Stimulated activated CD4-positive, alpha-beta T cell treated with anti-CD3 and anti-CD28 coated beads, Interleukin-2, amount 100 ng/mL, for 24 hours (primary cell): ENCODE measurements at regions not wholly inside any gene's neighbourhood (a gene's known extent, or its start where the extent isn't known, plus 50 kb on each side); places are given as distances from the start of the nearest gene placed in this dataset.
"Not testable (repeated sequence)": the region's sequence is repeated elsewhere in the genome, so short reads cannot be mapped to it uniquely, and the experiment has no call there.

Source experiments
- DNase-seq, 2 donors: peaks; one replicate each; pipeline ENCODE4 v3.0.0-alpha.2; 2020

DNA sequence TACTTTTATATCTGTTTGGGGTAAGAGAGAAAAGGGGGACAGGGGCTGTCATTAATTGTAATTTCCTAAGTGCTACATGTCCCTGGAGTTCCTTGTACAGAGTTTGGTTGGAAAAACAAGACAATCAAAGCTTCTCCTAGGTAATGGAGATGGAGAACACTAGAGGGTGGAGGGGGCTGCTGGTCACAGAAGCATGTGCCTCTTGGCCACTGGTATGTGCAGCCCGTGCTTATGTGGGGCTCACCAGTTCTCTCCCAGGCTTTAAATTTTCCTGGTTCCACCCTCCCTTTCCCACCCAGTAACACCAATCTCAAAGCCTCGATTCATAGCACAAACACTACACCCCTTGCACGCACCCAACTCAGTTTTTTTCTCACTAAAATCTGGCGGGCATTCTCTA lies 165.6 kb downstream of the SAMD5 start:
- no peak for DNase-seq

DNA sequence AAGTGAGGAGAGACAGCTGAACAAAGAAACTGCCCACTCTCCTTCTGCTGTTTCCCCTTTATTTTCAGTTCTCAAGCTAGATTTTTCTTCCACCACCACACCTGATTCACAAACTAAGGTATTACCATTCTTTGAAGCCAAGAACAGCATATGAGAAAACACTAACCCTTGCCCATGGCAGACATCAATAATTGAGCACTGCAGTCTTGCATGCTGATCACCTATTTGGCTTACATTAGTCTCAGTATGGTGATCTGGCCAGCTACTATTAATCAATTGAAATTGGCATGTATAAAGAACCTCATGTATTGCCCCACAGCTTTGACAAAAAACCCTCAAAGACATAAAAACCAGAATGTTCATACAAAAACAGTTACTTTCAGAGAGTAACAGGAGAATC lies 166.3 kb downstream of the SAMD5 start:
- no peak for DNase-seq

DNA sequence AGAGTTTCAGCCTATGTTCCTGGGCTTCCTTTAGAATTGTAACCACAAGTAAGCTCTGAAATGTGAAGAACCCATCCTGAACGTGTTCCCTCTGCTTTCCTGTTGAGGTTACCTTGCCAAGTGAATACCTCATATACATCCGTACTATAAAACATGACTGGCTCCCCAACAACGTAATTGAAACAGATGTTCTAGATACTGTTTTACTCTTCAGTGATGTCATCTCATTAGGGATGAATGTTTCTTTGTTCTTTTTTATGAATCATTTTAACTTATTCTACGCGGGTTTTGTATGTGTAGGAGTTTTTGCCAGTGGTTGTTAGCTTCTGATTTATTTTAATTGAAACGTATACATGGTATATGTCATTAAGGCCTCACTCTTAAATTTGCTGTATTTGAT lies 166.8 kb downstream of the SAMD5 start:
- DNase-seq = no peak

DNA sequence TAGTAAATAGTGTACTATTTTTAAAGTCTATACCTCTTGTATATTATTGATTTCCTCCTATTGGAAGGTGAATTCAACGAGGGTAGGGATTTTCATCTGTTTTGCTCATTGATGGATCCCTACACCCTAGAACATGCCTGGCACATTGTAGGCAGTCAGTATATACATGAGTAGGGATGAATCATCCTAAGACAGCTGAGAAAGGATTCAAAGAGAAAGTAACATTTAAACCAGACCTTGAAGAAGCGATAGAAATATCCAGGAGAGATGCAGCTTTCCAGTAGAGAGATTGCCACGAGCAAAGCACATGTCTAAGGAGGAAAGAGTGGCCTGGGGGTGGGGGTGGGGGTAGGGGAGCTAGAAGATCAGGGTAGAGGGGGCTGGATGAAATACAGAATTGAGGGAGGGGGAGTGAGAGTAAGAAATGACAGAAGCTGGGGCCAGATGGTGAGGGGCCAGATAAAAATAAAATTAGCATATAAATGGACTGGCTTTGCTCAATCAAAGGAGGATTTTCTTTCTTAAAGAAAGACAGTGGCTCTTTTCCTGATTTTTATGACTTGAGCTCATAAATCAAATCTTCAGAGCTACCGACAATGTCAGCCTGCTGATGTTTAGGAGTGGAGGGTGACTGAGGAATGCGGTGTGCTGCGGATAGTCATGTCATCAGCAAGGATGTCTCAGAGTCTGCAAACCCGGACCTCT lies 168.2 kb downstream of the SAMD5 start:
- DNase-seq = no peak

DNA sequence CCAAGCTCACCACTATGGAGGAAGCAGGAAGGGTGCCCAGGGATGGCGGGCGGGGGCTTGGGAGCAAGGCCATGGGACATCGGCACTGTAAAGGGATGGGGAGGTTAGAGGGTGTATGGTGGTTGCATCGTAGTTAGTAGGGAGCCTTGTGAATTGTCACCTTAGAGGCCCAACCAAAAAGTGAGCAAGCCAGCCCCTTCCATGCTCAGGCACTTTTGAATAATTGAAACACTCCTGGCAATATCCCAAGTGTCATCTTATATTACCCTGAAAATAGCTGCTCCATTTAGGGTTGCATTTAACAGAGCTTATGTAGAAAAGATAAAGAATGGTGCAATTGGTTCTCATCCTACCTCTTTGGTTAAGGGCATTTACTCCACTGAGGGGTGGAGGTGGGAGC lies 169.2 kb downstream of the SAMD5 start:
- no peak for DNase-seq

DNA sequence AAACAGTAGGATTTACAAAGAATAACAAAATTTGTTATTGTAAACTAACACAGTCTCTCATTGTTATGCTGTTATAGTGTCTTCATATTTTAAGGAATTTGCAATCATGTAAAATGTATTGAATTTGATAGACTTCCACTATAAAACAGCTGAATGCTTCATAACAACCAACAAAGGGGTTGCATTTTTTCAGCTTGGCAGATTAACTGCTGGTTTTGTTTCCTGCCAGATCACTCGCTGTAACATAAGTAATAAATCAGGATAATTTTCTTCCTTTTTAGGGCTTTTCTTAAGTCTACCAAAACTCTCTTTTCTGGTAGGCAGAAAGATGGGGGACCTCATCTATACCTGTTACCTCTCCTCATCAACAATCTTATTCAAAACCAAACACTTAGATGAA lies 169.8 kb downstream of the SAMD5 start:
- no peak for DNase-seq

DNA sequence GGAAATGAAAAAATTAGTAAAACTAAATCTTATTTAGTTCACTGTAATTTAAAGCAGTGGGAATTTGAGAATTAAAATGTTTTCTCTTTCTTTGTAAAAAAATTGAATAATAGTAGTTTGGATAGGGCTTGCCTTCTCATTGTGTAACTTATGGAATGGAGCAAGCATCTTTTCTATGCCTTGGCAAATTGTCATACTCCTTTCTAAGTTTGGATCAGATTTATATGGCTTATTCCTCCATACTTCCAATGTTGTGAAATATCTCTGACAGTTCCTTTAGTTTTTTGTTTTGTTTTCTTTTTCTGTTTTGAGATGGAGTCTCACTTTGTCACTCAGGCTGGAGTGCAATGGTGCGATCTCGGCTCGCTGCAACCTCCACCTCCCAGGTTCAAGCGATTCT lies 176.4 kb downstream of the SAMD5 start:
- no peak for DNase-seq

DNA sequence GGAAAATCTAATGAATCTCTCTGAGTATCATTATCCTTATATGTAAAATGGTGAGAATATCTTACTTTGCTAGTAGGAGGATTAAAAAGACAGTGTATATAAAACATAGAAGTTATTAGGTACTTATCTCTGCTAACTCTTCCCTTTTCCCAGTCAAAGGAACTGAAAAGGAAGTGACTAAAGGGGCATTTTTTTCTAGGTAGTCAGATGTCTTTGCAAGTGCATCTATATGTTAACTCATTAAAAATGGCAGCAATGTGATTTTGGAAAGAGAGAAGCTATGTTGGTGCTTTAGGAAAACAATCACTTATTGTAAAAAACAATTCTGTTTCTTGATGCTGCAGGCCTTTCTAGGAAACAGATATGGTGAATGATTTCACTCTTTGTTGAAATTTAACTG lies 180.9 kb downstream of the SAMD5 start:
- DNase-seq = no peak

DNA sequence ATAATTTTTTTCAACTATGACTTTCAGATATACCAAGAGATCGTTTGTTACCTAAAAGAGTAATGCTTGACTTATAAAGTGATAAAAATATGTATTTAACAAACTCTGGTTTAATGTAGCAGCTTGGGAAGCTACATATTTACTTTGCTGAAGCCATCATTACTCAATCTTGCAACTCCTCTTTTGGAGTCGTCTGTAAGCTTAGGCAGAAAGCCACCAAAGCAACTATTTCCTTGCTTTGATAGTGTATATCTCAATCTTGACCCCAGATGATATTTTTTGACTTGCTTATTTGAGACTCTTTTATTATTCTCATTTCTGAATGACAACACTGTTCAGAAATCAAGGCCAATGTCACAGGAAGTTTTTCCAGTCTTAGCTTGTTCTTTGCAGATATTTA lies 183.0 kb downstream of the SAMD5 start:
- DNase-seq = no peak

DNA sequence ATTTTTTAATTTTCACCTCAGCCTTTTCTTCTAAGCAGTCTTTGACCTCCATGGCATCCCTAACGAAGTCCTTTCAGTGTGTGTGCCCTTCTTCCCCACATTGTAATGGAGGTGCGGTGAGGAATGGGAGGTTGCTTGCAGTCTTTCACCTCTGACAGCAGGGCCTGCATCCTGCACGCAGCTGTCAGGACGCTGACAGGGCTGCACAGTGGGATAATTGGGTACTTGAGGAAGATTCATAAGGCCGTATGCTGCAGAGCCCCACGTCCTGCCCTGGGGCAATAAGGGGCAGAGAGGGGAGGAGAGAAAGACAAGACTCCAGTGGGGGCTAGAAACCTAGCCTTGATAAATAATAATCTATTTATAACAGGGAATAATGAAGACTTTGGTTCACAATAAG lies 184.7 kb downstream of the SAMD5 start:
- no peak for DNase-seq

DNA sequence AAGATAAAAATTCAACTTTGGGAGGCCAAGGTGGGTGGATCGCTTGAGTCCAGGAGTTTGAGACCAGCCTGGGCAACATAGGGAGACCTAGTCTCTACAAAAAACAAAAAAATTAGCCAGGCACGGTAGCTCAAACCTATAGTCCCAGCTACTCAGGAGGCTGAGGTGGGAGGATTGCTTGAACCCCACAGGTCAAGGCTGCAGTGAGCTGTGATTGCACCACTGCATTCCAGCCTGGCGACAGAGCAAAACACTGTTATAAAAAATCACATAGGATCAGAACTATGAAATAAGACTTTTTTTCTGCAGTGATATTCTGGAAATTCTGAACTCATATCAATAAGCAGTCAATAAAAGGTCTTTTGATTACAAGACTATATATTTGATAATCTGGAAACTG lies 186.1 kb downstream of the SAMD5 start:
- not testable (repeated sequence) for DNase-seq

DNA sequence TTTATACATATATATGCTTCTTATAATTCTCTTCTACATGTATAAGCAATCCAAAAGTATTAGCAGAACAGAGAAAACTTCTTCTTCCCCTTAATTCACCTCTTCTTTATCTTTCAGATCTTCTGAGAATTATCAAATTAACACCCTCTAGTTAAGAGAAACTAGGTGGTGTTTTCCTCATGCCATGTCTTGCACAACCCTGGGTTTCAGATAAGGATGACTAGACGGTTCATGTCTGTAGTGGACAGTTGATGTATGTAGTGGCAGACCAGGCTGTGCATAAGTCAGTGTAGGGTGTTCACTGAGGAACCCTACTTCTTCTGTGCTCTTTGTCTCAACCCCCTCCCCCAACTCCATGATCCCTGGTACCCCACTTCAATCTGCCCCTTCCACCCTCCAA lies 187.3 kb downstream of the SAMD5 start:
- DNase-seq = no peak

DNA sequence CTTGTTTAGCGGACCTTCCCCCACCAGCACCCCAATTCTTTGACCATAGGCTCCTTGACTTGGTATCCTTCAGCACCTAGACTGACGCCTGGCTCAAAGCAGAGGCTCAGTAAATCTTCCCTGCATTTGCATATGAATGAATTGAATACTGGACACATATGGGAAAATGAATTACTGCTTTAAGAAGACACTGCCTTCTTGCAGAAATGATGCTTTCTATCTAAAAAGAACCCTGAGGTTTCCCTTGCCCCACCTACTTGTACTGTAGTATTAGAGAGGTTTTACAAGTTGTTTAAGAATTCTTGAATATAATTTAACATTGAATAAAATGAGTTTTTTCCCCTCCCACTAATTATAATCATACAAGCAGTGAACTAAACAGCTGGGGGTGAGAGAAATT lies 190.7 kb downstream of the SAMD5 start:
- no peak for DNase-seq

DNA sequence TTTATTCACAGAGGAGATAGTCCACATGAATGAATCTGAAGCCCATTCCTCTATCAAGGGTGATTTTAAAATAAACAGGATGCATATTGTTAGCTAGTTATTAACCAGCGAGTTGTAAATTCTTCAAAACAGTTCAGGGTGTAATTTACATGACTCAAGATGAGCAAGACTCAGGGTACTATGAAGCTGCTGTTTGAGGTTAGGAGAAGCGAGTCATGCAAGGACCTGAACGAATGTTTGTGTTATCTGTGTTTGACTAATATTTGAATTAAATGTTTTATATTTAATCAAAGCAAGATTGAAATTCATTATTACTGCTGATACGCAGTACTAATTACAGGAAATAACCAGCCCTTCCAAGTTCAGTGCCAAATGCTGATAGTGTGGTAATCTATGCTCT lies 191.1 kb downstream of the SAMD5 start:
- no peak for DNase-seq

DNA sequence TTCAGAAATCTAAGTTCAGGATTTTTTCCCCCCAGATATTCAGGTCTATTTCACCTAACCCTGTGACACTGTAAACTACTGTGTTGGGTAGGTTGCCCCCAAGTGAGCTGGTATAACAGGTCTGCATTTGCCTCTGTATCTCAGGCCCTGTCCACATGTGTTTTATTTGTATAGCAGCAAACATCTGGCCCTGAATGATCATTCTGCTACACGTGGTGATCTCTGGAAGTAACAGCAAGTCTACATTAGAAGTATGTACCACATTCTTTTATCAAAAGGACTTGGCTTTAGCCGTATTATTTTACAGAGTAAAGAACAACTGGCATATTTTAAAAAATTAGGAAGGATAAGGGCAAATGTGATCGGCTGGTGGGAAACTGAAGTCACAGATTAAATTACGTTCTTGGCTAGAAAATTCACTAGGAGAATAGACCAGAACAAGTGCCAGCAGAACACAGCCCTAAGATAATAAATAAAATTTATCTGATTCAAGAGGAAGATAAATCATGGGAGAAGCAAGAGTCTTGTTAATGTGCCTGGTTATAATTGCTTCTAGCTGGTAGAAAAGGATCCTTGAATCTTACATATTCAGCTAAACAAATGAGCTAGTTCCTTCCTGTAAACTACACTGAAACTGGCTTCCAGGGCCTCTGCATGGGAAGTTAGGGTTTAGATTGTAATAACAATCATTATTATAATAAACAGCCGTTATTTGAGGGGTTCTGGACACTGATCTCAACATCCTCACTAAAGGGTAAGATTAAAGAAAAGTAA lies 192.1 kb downstream of the SAMD5 start:
- no peak for DNase-seq

DNA sequence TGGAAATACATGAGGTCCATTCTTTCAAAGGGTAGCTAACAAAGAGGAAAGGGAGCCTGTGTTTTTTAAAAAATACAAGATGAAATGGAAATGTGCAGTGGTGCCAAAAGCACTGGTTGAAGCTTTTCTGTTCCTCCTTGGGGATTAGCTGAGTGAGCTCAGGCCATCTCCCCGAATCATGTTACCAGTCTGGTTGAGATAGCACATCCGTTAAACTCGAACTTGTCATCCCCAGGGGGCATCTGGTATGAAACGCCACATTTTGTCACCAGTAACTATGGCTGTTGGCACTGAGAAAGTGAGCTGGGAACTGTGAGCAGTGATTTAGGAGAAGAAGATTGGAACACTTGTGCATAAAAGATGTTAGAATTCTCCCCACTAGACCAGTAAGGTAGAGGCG lies 196.2 kb downstream of the SAMD5 start:
- no peak for DNase-seq

DNA sequence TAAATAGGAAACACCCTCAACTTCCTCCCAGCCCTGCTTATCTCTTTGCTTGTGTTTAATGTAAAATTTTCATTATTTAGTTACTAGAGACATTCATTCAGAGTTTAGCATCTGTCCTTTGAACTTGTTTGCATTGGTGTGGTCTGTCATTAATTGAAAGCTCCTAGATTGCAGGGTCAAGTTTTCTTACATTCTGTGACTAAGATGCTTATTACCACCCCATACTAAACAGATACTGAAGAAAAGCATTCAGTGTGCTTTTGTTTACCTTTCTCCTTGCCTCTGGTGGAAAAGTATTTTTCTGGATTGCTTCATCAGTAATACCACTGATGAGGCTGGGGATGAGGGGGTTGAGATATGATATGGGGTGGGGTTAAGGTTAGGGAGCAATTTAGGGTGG lies 199.0 kb downstream of the SAMD5 start:
- DNase-seq = no peak

DNA sequence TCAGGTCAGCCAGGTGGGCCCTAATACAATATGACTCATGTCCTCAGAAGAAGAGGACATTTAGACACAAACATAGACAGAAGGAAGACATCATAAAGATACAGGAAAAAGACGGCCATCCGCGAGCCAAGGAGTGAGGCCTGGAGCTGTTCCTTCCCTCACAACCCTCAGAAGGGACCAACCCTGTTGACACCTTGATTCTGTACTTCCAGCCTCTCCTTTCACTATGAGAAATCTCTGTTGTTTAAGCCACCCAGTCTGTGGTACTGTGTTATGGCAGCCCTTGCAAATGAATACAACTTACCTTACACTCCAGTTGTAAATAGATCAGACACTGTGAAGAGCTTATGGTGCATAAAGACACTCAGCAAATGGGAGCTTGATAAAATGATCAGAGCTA lies 199.7 kb downstream of the SAMD5 start:
- DNase-seq = no peak

DNA sequence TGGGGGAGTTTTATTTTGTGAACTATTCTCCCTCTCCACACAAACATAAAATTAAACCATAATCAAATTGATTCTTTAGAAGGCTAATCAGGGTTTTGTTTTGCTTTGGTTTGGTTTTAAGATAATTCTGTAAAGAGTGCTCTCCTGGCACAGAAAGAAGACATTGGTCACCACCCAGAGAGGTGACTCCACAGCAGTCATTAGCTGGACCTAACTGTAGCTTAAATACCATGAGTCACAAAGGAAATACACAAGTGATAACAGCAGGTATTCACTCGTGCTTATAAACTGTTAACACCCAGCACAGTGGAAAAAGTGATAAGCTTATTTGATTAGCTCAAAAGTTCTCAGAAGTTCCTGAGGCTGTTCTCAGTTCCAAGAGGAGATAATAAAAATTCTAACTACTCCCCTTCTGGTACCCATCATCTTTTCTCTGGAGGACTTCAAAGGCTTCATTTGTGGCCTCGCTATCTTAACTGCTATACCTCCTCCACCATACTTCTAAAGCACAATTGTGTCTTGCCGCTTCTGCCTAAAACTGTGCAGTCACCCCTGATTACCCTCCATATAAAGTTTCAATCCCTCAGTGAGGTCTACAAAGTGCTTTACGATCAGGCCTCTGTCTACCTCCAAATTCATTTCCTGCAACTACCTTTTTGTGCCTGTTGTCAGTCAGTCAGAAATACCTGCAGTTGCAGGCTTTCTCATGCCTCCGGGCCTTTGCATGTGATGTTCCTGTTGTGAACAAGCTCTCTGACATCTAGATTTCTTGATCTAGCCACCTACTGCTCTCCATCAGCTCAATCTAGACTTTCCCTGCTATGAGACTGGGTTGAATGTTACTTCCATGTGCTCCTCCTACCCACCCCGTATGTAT lies 201.1 kb downstream of the SAMD5 start:
- no peak for DNase-seq

DNA sequence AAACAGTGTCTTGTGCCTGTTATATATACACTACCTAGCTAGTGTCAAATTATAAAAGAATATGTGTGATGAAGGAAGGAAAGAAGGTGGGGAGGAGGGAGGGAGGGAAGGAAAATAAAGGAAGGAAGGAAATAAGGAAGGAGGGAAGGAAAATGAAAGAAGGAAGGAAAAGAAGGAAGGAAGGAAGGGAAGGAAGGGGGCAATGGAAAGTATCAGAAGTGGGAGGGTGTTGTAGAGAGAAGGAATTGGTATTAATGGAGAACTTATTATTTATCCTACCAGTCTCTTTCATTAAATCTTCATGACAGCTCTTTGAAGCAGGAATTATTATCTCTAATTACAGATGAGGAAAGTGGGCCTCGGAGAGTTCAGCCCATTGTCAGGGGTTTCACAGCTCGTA lies 202.4 kb downstream of the SAMD5 start:
- no peak for DNase-seq

DNA sequence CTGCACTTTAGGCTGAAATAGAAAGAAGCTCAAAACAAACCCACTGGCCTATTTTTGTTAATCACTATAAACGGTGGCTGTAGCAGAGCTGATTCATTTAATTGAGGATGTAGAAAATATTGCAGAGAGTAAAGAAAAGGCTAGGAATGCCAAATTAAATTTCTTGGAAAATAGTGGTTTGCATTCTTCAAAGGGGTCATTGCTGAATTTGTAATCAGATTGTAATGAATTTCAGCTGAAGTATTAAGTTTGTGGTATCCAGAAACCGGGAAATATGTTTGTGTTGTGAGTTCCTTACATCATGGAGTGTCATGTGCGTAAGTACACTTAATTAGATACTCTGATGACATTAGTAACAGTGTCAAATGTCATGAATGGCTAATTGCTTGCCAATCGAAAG lies 203.0 kb downstream of the SAMD5 start:
- no peak for DNase-seq

DNA sequence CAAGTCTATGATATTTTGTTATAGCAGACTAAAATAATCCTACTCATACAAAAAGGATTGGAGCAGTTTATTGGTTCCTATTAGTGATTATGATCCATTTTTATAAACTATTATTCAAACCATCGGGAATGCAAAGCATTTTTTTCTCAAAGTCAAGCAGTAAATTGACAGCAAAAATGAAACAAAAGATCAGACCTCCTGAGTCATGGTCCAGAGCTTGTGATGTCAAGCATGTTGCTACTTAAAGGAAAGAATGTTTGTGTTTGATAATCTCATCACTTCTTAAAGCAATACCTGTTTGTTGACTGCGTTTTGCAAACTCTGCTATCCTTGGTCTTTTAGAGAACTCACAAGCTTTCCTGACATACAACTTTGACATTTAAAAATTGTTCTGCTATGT lies 204.4 kb downstream of the SAMD5 start:
- no peak for DNase-seq

DNA sequence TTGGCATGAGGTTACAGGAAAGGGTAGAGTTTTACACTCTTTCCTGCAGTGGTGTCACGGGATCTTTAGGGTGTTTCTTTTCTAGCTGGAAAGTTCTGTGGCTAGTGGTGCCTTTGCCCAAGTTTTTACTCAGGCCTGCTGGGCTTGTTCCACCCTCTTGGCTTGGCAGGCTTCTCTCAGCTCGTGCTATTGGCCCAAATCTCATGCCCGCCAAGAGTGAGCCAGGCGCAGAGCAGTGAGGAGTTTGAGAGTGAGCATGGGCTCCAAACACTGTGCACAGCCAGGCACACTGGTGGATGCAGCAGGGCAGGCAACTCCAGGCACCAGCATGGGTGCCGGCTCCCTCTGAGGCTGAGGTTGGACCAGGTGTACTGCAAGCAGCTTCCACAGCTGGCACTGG lies 206.5 kb downstream of the SAMD5 start:
- no peak for DNase-seq

DNA sequence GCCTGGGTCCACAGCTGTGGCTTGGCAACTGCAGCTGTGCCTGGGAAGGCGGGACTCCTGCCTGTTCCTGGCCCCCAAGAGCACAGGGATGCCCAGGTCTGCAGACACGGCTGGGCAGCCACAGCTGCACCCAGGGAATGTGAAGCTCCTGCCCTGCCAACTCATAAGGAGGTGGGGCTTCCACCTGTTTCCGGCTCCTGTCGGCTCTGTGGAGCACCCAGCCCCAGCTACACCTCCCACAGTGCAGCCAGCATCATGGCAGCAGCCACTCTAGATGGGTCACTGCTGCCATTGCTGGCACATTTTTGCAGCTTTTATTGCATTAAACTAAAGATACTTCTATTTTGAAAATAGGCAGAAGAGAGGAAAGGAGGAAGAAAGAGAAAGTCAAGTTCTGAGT lies 207.9 kb downstream of the SAMD5 start:
- no peak for DNase-seq
